ENCODE measurements at regions not wholly inside any gene's neighbourhood (a gene's known extent, or its start where the extent isn't known, plus 50 kb on each side); places are given as distances from the start of the nearest gene placed in this dataset.

DNA sequence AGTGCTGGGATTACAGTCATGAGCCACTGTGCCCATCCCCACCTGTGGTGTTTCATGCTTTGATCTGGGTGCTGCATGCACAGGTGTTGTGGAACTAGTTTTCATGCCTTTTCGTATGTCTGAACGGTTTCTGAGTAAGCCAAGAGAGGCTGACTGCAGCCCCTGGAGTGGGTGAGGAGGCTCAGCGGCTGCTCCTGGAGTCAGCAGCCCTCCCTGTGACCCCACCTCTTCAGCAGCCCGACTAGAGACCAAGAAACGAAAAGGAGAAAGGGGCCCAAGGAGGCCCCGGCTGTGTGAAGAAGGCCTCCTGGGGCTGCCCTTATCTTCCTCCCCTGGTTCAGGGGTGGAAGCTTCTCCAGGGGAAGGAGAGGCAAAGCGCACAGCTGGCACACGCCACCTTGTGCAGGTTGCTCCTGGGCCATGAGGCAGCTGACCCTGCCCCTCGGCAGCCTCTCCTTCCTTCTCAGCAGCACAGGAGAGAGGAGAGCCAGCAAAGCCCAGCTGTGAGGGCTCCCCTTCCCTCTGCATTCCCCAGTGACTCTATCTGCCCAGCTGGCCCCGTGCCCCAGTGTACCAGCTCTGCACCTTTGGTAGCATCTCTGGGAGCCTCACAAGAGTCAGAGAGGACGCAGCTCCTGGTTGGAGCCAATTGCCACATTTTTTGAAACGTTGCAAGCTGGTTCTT is 182.5 kb upstream of the HS6ST1 start:
- H3K27me3 ChIP-seq, result peaks cover 0 to 19% (median 0%) of the 10 kb centered on the region in 11 experiments; a peak in 2 of 22 replicates
- H4K20me1 ChIP-seq, result peaks cover 0 to 23% (median 0%) of the 10 kb centered on the region in 11 experiments; a peak in 4 of 22 replicates
- peak overlapping the region in 3 of 11 experiments; percentile 14 to 24 (median 20); a peak in 2 of 22 replicates for H3K27ac ChIP-seq
- peaks cover 21 to 85% (median 75%) of the 10 kb centered on the region in 10 experiments; a peak in 19 of 20 replicates for H3K4me1 ChIP-seq
- H3K36me3 ChIP-seq, result no peaks in the 10 kb centered on the region; a peak in 1 of 22 replicates
- TF ChIP-seq Cebpa-rat (IDR thresholded peaks at IDR 0.05), result no peak
- H3K4me3 ChIP-seq, result no peak overlapping the region
- H3K9ac ChIP-seq, result peak overlapping the region in 3 of 11 experiments; percentile 6 to 8 (median 7); a peak in 2 of 22 replicates
- no peaks in the 10 kb centered on the region for H3K9me3 ChIP-seq (replicated peaks in 1 of 11)
- H3K4me2 ChIP-seq, result peak overlapping the region in 9 of 11 experiments; percentile 26 to 95 (median 78); a peak in 16 of 22 replicates

DNA sequence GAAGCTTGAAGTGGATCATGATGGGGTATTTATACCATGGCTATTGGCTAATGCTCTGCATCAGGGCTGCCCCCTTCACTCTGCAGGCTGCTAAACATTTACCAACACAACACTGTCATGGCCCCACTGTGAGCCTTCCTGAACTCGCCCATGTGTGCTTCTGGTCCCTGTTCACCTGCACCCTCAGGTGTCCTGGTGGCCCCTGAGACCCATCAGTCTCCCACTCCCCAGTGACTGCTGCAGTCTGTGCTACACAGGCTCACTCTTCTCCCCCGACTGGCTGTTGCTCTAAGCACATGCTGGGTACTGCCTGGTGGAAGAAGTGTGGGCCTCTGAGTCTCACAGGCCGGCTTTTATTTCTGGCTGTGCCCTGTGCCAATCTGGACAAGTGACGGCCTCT is 183.0 kb upstream of the HS6ST1 start:
- H3K27ac ChIP-seq, result peak overlapping the region in 1 of 11 experiments; percentile 14; a peak in 1 of 22 replicates
- no peak for TF ChIP-seq Cebpa-rat (IDR thresholded peaks at IDR 0.05)
- H3K4me2 ChIP-seq, result peak overlapping the region in 9 of 11 experiments; percentile 19 to 95 (median 78); a peak in 16 of 22 replicates
- H3K4me3 ChIP-seq, result no peak overlapping the region
- no peak overlapping the region for H3K9ac ChIP-seq
- H3K36me3 ChIP-seq, result no peaks in the 10 kb centered on the region; a peak in 1 of 22 replicates
- no peaks in the 10 kb centered on the region for H3K9me3 ChIP-seq (replicated peaks in 1 of 11)
- H3K27me3 ChIP-seq, result peaks cover 0 to 19% (median 0%) of the 10 kb centered on the region in 11 experiments; a peak in 2 of 22 replicates
- peaks cover 0 to 23% (median 0%) of the 10 kb centered on the region in 11 experiments; a peak in 4 of 22 replicates for H4K20me1 ChIP-seq
- peaks cover 23 to 90% (median 77%) of the 10 kb centered on the region in 10 experiments; a peak in 19 of 20 replicates for H3K4me1 ChIP-seq

DNA sequence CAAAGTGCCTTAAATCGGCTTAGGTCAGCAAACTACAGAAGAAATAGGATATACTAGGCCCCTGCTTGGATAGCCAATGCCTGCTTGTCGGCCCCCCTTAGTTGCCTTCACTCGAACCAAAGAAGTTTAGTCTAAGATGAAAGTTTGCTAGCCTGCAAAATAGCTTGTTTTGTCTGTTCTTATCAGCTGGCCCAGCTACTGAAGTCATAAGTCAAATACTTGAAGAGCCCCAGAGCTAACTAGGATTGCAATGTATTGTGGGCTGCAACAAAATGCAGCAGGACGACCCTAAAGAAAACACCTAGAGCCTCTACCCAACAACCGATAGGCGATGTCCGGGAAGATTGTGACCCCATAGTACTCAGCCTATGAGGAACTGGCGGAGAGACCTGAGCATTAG is 183.5 kb upstream of the HS6ST1 start:
- Histone ChIP-seq H4K20me1 (peaks cover 0 to 23% (median 0%) of the 10 kb centered on the region in 11 experiments; a peak in 4 of 22 replicates), H3K4me3 (no peak overlapping the region), H3K27me3 (peaks cover 0 to 19% (median 0%) of the 10 kb centered on the region in 11 experiments; a peak in 2 of 22 replicates), H3K9me3 (replicated peaks in 1 of 11) (no peaks in the 10 kb centered on the region), H3K9ac (no peak overlapping the region), H3K4me2 (peak overlapping the region in 7 of 11 experiments; percentile 56 to 95 (median 85); a peak in 13 of 22 replicates), H3K4me1 (peaks cover 23 to 95% (median 78%) of the 10 kb centered on the region in 10 experiments; a peak in 19 of 20 replicates), H3K27ac (no peak overlapping the region), H3K36me3 (no peaks in the 10 kb centered on the region; a peak in 1 of 22 replicates)
- TF ChIP-seq Cebpa-rat (IDR thresholded peaks at IDR 0.05), result no peak

DNA sequence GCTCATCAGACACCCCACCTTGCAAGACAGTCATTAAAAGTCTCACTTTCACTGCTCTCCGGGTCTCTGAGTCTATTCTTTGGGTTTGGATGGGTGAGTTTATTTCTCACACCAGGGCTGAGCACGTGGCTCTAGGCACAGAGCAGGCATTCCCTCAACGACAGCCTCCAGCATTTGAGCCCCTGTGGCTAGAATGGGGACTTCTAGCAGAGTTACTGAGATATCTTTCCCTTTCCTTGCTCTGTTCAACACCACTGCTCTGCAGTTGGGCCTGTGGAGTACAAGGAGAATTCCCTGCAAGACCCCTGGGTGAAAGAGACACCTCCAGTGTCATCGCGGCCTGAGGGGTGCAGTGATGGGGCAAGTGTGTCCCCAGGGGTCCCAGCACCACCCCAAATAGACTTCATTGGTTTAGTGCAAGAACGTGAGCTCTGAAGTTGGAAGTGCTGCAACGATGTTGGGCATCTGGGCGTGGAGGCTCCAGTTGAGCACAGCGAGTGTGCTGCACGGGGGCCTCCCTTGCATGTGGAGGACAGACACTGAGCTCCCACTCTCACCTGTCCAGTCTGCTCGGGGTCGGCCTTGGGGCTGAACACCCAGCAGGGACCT is 184.1 kb upstream of the HS6ST1 start:
- H3K9me3 ChIP-seq (replicated peaks in 1 of 11), result no peaks in the 10 kb centered on the region
- peaks cover 23 to 93% (median 78%) of the 10 kb centered on the region in 10 experiments; a peak in 19 of 20 replicates for H3K4me1 ChIP-seq
- H3K4me3 ChIP-seq, result no peak overlapping the region
- H4K20me1 ChIP-seq, result peaks cover 0 to 22% (median 0%) of the 10 kb centered on the region in 11 experiments; a peak in 4 of 22 replicates
- peaks cover 0 to 19% (median 0%) of the 10 kb centered on the region in 11 experiments; a peak in 2 of 22 replicates for H3K27me3 ChIP-seq
- H3K36me3 ChIP-seq, result no peaks in the 10 kb centered on the region; a peak in 1 of 22 replicates
- no peak for TF ChIP-seq Cebpa-rat (IDR thresholded peaks at IDR 0.05)
- H3K4me2 ChIP-seq, result peak overlapping the region in 9 of 11 experiments; percentile 4 to 95 (median 78); a peak in 17 of 22 replicates
- H3K27ac ChIP-seq, result no peak overlapping the region
- 0 out of 22 replicates have a peak overlapping the region, but pooled peaks of 1 of the 11 experiments have one; percentile 0 for H3K9ac ChIP-seq

DNA sequence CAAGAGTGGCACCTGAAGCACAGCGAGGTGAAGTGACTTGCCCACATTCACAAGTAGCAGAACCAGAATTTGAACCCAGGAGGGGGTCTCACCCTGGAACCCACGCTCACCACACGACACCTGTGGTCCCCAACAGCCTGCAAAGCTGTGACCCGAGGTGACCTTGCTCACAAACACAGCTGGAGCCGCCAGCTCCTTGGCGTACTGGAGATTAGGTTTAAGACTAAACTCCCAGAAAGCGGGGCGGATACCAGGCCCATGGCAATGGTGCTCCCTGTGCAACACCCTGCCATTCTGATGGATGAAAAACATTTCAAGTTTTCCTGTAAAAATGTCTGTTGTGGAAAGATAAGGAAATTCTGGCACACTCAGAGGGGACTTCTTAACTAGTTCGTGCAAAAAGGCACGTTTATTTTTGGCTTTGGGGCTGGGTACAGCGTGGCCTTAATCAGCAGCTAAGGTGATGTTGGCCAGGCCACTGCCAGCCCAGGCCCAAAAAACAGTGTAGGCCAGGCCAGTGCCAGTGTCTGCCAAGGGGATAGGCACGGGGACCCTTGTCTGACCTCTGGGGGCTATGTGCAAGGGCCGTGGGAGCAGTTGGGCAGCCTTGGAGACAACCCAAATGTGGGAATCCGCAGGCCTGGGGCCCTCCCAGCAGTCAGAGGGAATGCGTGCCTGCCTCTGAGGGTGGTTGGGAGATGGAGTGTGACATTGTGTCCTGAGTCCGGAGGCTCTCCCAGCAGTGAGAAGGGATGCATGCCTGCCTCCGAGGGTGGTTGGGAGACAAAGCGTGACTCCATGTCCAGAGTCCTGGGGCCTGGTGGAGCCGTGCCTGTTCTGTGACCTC is 185.0 kb upstream of the HS6ST1 start:
- H3K4me1 ChIP-seq, result peaks cover 23 to 85% (median 77%) of the 10 kb centered on the region in 10 experiments; a peak in 19 of 20 replicates
- H3K36me3 ChIP-seq, result no peaks in the 10 kb centered on the region
- H3K27me3 ChIP-seq, result peaks cover 0 to 19% (median 0%) of the 10 kb centered on the region in 11 experiments; a peak in 2 of 22 replicates
- peak overlapping the region in 3 of 11 experiments; percentile 18 to 48 (median 41); a peak in 5 of 22 replicates for H3K27ac ChIP-seq
- H3K4me3 ChIP-seq, result no peak overlapping the region
- peaks cover 0 to 20% (median 0%) of the 10 kb centered on the region in 11 experiments; a peak in 4 of 22 replicates for H4K20me1 ChIP-seq
- H3K4me2 ChIP-seq, result peak overlapping the region in 9 of 11 experiments; percentile 4 to 95 (median 78); a peak in 17 of 22 replicates
- peaks cover 0 to 2% (median 1%) of the 10 kb centered on the region in 11 experiments; a peak in 11 of 22 replicates for H3K9me3 ChIP-seq (replicated peaks in 1 of 11)
- no peak for TF ChIP-seq Cebpa-rat (IDR thresholded peaks at IDR 0.05)
- H3K9ac ChIP-seq, result peak overlapping the region in 3 of 11 experiments; percentile 1 to 28 (median 21); a peak in 3 of 22 replicates

DNA sequence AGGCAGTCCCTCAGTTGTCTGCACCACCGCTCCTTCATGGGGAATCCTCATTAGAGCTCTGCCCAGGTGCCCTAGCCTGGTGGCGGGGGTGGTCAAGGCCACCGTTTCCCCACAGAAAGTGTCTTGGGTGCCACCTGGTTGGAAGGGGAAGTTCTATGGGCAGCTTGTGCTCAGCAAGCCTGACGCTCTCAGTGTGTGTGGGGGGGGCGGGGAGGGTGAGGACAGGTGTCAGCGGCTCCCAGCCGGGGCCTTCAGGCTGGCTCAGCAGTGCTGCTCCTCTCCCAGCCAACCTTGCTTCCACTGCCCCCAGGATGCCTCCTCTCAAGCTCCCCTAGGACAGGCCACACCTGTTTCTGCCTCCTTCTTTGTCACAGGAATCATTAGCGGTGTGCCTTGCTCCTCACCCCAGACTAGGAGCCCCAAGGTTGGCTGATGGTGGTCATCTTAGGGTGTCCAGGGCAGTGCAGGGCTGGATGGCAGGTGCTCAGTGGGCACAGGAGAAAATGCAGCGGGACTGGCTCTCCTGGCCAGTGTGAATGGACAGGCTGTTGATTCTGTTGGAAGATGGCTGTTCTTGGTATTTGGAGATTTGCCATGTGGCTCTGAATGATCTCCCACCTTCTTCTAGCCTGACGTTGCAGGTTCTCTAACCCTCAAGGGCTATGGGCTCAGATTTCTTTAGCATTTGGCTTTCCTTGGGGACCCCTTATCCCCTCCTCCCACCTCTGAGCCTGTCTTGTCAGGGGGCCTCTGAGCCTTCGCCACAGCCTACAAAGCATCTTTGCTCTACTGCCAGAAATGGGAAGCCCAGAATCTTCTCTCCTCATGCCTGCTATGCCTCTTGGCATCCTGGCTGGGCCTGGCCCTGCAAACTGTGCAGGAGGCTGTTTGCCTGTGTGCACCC is 185.8 kb upstream of the HS6ST1 start:
- Histone ChIP-seq H3K4me3 (no peak overlapping the region; a peak in 1 of 20 replicates), H3K27me3 (peaks cover 0 to 19% (median 0%) of the 10 kb centered on the region in 11 experiments; a peak in 2 of 22 replicates), H4K20me1 (peaks cover 0 to 20% (median 0%) of the 10 kb centered on the region in 11 experiments; a peak in 4 of 22 replicates), H3K36me3 (no peaks in the 10 kb centered on the region), H3K9me3 (replicated peaks in 1 of 11) (peaks cover 0 to 8% (median 4%) of the 10 kb centered on the region in 11 experiments; a peak in 11 of 22 replicates), H3K4me1 (peaks cover 22 to 76% (median 68%) of the 10 kb centered on the region in 10 experiments; a peak in 19 of 20 replicates), H3K4me2 (peak overlapping the region in 10 of 11 experiments; percentile 14 to 95 (median 78); a peak in 20 of 22 replicates), H3K27ac (peak overlapping the region in 3 of 11 experiments; percentile 18 to 48 (median 41); a peak in 5 of 22 replicates), H3K9ac (peak overlapping the region in 3 of 11 experiments; percentile 1 to 28 (median 21); a peak in 2 of 22 replicates)
- no peak for TF ChIP-seq Cebpa-rat (IDR thresholded peaks at IDR 0.05)

DNA sequence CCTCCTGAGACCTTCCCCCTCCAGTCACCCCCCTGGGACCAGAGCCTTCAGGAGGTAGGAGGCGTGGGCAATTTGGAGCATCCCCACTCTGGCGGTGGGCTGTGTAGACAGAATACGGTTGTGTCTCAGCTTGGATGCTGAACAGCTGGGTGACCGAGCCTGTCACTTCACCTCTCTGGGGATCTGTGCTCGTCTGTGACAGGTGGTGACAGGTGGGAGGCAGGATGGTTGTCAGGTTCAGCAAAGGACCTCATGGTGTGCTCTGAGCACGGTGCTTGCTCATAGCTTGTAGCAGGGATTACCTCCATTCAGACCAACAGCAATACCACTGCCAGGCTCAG is 186.5 kb upstream of the HS6ST1 start:
- Histone ChIP-seq H4K20me1 (peaks cover 0 to 20% (median 0%) of the 10 kb centered on the region in 11 experiments; a peak in 4 of 22 replicates), H3K9ac (no peak overlapping the region), H3K4me1 (peaks cover 16 to 70% (median 62%) of the 10 kb centered on the region in 10 experiments; a peak in 19 of 20 replicates), H3K4me3 (no peak overlapping the region), H3K27me3 (peaks cover 0 to 19% (median 0%) of the 10 kb centered on the region in 11 experiments; a peak in 2 of 22 replicates), H3K4me2 (peak overlapping the region; percentile 14 to 95 (median 77); a peak in 21 of 22 replicates), H3K9me3 (replicated peaks in 1 of 11) (peaks cover 0 to 8% (median 4%) of the 10 kb centered on the region in 11 experiments; a peak in 11 of 22 replicates), H3K27ac (no peak overlapping the region; a peak in 1 of 22 replicates), H3K36me3 (no peaks in the 10 kb centered on the region)
- no peak for TF ChIP-seq Cebpa-rat (IDR thresholded peaks at IDR 0.05)

All from BLaER1 treated with 17β-estradiol and CSF1 and Interleukin-3, amounts not matched to agents 10 nM and 100 nM (cell line).